Ectodermal cell (in vitro differentiated cells): ENCODE measurements at regions not wholly inside any gene's neighbourhood (a gene's known extent, or its start where the extent isn't known, plus 50 kb on each side); places are given as distances from the start of the nearest gene placed in this dataset.

Source experiments
- H3K27ac ChIP-seq: 2 replicates; pipeline ENCODE4 v1.7.0; 2013; ENCODE audit warnings: mild to moderate bottlenecking, low read depth, low read length; ENCODE audit not compliant: insufficient read depth, poor library complexity, severe bottlenecking
- H3K27me3 ChIP-seq: 2 replicates; pipeline ENCODE4 v1.7.0; 2013; ENCODE audit warnings: mild to moderate bottlenecking, low read length; ENCODE audit not compliant: insufficient read depth, control insufficient read depth, poor library complexity, severe bottlenecking
- H3K36me3 ChIP-seq: one replicate; pipeline ENCODE4 v1.7.0; 2013; ENCODE audit warnings: low read length; ENCODE audit not compliant: control insufficient read depth, insufficient read depth
- H3K4me1 ChIP-seq: one replicate; pipeline ENCODE4 v1.7.0; 2013; ENCODE audit warnings: low read length; ENCODE audit not compliant: control insufficient read depth, insufficient read depth
- H3K4me3 ChIP-seq: 2 replicates; pipeline ENCODE4 v1.7.0; 2013; ENCODE audit warnings: low read depth, low read length, control low read depth; ENCODE audit not compliant: insufficient read depth
- H3K9me3 ChIP-seq: 2 replicates; pipeline ENCODE4 v1.7.0; 2013; ENCODE audit warnings: mild to moderate bottlenecking, low read length, moderate library complexity; ENCODE audit not compliant: control insufficient read depth
- WGBS, 2 experiments: methylation state at CpG; one replicate each; pipeline ENCODE4 v1.1.7; 2013; ENCODE audit warnings: missing lambda C conversion rate in 2 of 2; 5-methylcytosine and 5-hydroxymethylcytosine counted together

- no peak overlapping the region for H3K4me3 ChIP-seq
- no peaks in the 10 kb centered on the region for H3K36me3 ChIP-seq
- no peaks in the 10 kb centered on the region for H3K27me3 ChIP-seq
- no peak overlapping the region for H3K27ac ChIP-seq
- no peaks in the 10 kb centered on the region for H3K9me3 ChIP-seq
- no peaks in the 10 kb centered on the region for H3K4me1 ChIP-seq
- WGBS, 2 experiments = 94 to 97% methylated on average over 2 to 4 of the region's 5 CpGs
These were observed 170.2 kb downstream of the UTP18 start for GRCh38 chr17:51430591-51430990.

DNA sequence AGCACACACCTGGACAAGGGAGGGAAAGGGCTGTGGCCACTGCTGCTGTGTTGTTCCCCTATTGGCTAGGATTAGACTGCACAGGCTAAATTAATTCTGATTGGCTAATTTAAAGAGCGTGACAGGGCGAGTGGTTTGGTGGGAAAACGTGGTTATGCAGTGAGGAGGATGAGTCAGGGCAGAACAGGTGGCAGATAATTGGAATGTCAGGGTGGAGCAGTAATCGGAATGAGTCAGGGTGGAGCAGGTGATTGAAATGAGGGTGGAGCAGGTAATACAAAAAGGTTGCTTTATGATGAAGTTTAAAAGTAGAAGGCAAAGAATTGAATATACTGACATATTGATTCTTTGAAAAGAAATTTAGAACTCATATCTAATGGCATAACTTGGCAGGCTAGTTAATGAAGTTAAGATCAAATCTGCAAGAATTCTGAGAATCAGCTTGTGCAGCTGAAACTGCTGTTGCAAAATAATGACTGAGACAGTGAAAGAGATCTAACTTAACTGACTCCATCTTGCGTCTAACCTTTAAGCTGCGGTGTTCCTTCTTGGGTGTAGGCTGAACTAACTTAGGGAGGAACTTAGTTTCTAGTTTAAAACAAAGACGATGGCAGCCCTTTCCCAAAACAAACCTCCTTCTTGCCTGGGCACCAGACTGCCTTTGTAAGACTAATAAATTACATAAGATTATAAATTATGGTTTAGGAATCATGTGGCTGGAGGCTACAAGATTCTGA lies 174.3 kb downstream of the UTP18 start:
- Histone ChIP-seq H3K4me1 (no peaks in the 10 kb centered on the region), H3K27ac (no peak overlapping the region), H3K9me3 (no peaks in the 10 kb centered on the region), H3K36me3 (no peaks in the 10 kb centered on the region), H3K27me3 (no peaks in the 10 kb centered on the region), H3K4me3 (no peak overlapping the region)
- WGBS, 2 experiments = 94% methylated on average over 7 of the region's 7 CpGs

GRCh38 chr17:51435171-51435552 lies 174.8 kb downstream of the UTP18 start:
- H3K27ac ChIP-seq = no peak overlapping the region
- no peaks in the 10 kb centered on the region for H3K9me3 ChIP-seq
- H3K27me3 ChIP-seq = no peaks in the 10 kb centered on the region
- WGBS, 2 experiments = 89 to 91% methylated on average over 3 of the region's 3 CpGs
- H3K4me1 ChIP-seq = no peaks in the 10 kb centered on the region
- H3K4me3 ChIP-seq = no peak overlapping the region
- no peaks in the 10 kb centered on the region for H3K36me3 ChIP-seq

GRCh38 chr17:51435641-51436091 lies 175.3 kb downstream of the UTP18 start:
- WGBS, 2 experiments = 40% methylated on average over 5 of the region's 5 CpGs
- H3K4me3 ChIP-seq = no peak overlapping the region
- H3K27me3 ChIP-seq = no peaks in the 10 kb centered on the region
- H3K4me1 ChIP-seq = no peaks in the 10 kb centered on the region
- H3K36me3 ChIP-seq = no peaks in the 10 kb centered on the region
- no peaks in the 10 kb centered on the region for H3K9me3 ChIP-seq
- no peak overlapping the region for H3K27ac ChIP-seq

- H3K4me3 ChIP-seq = no peak overlapping the region
- H3K9me3 ChIP-seq = no peaks in the 10 kb centered on the region
- WGBS, 2 experiments = 91 to 93% methylated on average over 8 of the region's 8 CpGs
- no peak overlapping the region for H3K27ac ChIP-seq
- H3K36me3 ChIP-seq = no peaks in the 10 kb centered on the region
- no peaks in the 10 kb centered on the region for H3K27me3 ChIP-seq
- H3K4me1 ChIP-seq = no peaks in the 10 kb centered on the region
These were observed 179.3 kb downstream of the UTP18 start for GRCh38 chr17:51439395-51440229.

GRCh38 chr17:51441431-51441830 lies 181.1 kb downstream of the UTP18 start:
- Histone ChIP-seq H3K36me3 (no peaks in the 10 kb centered on the region), H3K27me3 (no peaks in the 10 kb centered on the region), H3K9me3 (no peaks in the 10 kb centered on the region), H3K27ac (no peak overlapping the region), H3K4me3 (no peak overlapping the region), H3K4me1 (no peaks in the 10 kb centered on the region)
- WGBS, 2 experiments = 90 to 91% methylated on average over 1 of the region's 1 CpG

DNA sequence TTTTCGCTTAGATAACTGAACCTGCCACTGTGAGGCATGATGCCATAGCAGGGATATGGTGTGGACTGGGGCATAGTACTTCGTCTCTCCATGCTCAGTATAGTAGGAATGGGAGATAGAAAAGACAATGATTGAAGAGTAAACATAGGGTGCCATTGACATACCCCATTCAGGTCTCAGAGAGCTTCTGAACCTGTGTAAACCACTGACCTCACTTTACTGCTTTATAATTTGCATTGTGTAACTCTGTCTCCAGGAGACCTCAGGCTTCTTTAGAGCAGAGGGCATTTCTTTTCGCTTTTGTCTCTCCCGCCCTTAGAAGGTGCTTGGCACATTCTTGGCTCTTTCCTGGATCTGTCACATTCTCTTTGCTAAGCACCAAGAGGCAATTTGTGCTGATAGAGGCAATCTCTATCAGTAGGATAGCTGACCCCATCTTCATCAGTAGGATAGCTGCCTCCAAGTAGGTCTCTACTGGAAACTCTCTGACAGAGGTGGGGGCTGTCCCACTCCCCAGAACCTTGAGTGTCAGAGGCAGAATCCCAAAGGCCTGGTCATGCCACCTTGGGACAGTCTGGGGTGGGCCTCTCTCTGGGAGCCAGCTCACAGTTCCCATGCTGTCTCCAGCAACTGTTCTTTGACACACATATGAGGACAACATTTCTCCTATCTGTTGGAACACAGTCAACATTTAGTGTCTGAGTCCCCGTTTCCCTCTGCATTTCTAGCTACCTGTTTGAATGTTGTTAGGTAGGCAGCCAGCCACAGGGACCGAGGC lies 181.9 kb downstream of the UTP18 start:
- Histone ChIP-seq H3K27me3 (no peaks in the 10 kb centered on the region), H3K27ac (no peak overlapping the region), H3K9me3 (no peaks in the 10 kb centered on the region), H3K4me3 (no peak overlapping the region), H3K4me1 (no peaks in the 10 kb centered on the region), H3K36me3 (no peaks in the 10 kb centered on the region)
- WGBS, 2 experiments = 91 to 95% methylated on average over 6 of the region's 6 CpGs

DNA sequence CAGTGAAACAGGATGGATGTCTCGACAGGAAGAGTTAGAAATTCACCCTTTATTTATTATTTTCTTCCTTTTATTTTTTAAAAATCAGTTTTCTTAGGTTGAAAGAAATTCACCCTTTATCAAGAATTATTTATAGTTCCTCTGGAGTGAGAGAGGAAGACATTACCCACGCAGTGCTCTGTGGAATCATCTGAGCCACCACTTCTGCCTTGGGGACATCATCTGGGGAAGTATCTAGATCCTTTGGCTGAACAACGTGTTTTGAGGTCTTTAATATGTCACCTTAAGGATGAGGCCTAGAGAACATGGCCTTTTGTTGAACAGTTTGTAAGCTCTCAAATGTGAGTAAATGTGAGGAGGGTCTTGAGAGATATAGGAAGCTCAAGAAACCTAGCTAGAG lies 183.3 kb downstream of the UTP18 start:
- H3K27ac ChIP-seq = no peak overlapping the region
- 92 to 95% methylated on average over 2 to 3 of the region's 3 CpGs for WGBS, 2 experiments
- no peaks in the 10 kb centered on the region for H3K36me3 ChIP-seq
- H3K27me3 ChIP-seq = no peaks in the 10 kb centered on the region
- H3K4me1 ChIP-seq = no peaks in the 10 kb centered on the region
- no peaks in the 10 kb centered on the region for H3K9me3 ChIP-seq
- H3K4me3 ChIP-seq = no peak overlapping the region

DNA sequence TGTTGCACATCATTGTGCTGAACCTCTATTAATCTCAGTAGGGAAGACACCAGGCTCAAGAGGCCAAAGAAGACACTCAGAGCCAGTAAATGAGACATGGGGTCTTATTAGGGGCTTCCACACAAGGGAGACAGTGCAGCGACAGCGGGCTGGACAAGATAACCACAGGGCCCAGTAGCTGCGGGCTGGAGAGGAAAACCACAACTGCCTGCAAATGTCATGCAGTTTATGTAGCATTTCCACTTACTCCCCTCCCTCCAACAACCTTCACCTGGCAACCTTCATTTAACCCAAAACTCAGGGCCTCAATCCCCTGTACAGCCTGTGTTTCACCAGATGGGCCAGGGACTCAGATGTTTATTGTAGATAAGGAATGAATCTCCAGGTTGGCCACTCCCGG lies 185.6 kb downstream of the UTP18 start:
- no peaks in the 10 kb centered on the region for H3K9me3 ChIP-seq
- 86 to 97% methylated on average over 4 of the region's 4 CpGs for WGBS, 2 experiments
- H3K4me3 ChIP-seq = no peak overlapping the region
- no peaks in the 10 kb centered on the region for H3K36me3 ChIP-seq
- no peak overlapping the region for H3K27ac ChIP-seq
- no peaks in the 10 kb centered on the region for H3K27me3 ChIP-seq
- H3K4me1 ChIP-seq = no peaks in the 10 kb centered on the region

- Histone ChIP-seq H3K36me3 (no peaks in the 10 kb centered on the region), H3K4me1 (no peaks in the 10 kb centered on the region), H3K27me3 (no peaks in the 10 kb centered on the region), H3K4me3 (no peak overlapping the region), H3K9me3 (no peaks in the 10 kb centered on the region), H3K27ac (no peak overlapping the region)
- WGBS, 2 experiments = 86% methylated on average over 1 of the region's 1 CpG; no CpG with 5 or more reads in 1 of the 2 experiments
These were observed 194.2 kb downstream of the UTP18 start for GRCh38 chr17:51454456-51454978.
